ENCODE measurements at regions not wholly inside any gene's neighbourhood (a gene's known extent, or its start where the extent isn't known, plus 50 kb on each side); places are given as distances from the start of the nearest gene placed in this dataset.

DNA sequence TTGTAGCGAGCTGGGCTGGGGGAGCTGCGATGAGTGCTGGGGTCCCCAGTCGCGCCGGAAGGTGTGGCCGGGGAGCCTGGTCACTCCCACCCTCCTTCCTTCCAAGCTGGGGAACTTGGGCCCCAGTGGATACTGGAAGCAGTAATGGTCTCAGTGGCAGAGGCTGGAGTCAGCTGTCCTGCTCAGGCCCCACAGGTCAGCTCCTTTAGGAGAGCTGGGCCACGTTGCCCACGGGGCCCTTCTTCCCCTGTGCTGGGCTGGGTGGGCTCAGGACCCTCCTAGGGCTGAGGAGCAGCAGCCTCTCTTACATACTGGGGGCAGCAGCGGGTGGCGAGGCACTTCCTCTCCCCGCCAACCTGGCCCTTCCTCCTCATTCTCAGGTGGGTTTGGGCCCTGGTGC is 200.6 kb upstream of the MKI67 start:
- in situ Hi-C loops (cut with HindIII; ENCODE audit: low pct_ligation_motif_present, low pct_unique_long_range_greater_than_20kb, low sequenced_read_pairs), result no loop called here
- no peak for DNase-seq

DNA sequence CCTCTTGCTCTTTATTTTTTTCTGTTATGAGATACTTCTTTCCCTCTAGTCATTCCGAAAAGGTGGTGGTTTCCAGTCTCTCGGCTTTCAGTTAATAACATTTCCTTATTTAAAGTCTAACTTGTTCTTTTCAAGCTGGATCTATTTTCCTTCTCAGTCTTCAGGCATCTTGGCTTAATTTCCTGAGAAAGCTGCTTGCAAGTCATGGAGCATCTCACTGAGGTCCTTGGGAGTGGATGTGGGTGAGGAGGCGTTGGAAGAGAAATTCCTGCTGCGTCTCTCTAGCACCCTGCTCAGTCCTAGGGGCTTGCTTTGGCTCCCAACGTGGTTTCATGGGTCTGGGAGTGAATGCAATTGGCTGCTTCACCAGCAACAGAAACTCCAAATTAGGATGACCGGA is 210.2 kb upstream of the MKI67 start:
- no peak for DNase-seq
- in situ Hi-C loops (cut with HindIII; ENCODE audit: low pct_ligation_motif_present, low pct_unique_long_range_greater_than_20kb, low sequenced_read_pairs), result no loop called here

GRCh38 chr10:128337860-128338378 is 211.7 kb upstream of the MKI67 start:
- DNase-seq, result no peak
- in situ Hi-C loops (cut with HindIII; ENCODE audit: low pct_ligation_motif_present, low pct_unique_long_range_greater_than_20kb, low sequenced_read_pairs), result no loop called here

GRCh38 chr10:128338951-128339350 is 212.7 kb upstream of the MKI67 start:
- in situ Hi-C loops (cut with HindIII; ENCODE audit: low pct_ligation_motif_present, low pct_unique_long_range_greater_than_20kb, low sequenced_read_pairs), result no loop called here
- DNase-seq, result no peak

GRCh38 chr10:128339753-128340152 is 213.5 kb upstream of the MKI67 start:
- in situ Hi-C loops (cut with HindIII; ENCODE audit: low pct_ligation_motif_present, low pct_unique_long_range_greater_than_20kb, low sequenced_read_pairs), result no loop called here
- no peak for DNase-seq

- in situ Hi-C loops (cut with HindIII; ENCODE audit: low pct_ligation_motif_present, low pct_unique_long_range_greater_than_20kb, low sequenced_read_pairs), result no loop called here
- DNase-seq, result no peak
Measured at GRCh38 chr10:128345353-128345752, 219.1 kb upstream of the MKI67 start.

- no peak for DNase-seq
- in situ Hi-C loops (cut with HindIII; ENCODE audit: low pct_ligation_motif_present, low pct_unique_long_range_greater_than_20kb, low sequenced_read_pairs), result no loop called here
Measured at GRCh38 chr10:128360783-128361182, 234.6 kb upstream of the MKI67 start.

DNA sequence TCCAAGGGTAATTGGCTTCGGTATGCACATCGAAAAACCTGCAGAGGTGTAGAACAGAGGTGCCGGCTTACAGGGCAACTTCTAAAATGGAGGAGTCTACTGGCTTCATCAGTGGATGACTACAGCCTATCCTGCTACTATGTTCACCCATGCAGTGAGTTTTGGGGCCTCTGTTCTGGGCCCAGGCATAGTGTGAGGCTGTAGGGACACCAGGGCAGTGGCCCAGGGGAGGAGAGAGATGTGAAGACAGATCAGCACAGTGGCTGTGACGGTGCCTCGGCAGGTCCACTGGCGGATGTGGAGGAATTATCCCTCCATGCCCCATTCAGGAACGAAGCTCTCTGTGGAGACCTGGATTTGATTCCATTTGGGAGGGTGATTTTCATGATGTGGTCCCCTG is 235.3 kb upstream of the MKI67 start:
- DNase-seq, result no peak

DNA sequence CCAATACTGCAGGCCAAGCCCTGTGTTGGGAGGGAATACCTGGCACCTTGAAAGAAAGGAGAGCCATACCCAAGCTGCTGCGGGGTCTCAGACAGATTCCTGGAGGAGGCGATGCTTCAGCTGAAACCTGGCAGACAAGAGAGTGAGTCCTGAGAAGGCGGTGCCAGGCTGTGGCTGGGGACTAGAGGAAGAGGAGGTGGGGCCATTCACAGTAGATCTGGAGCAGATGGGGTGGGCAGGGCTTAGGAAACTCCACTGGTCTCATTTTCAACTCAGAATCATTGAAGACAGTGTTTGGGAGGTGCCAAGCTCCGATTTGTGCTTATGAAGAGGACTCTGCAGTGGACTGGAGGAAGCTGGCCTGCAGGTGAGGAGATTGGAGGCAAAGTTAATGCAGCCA is 236.3 kb upstream of the MKI67 start:
- DNase-seq, result no peak
- in situ Hi-C loops (cut with HindIII; ENCODE audit: low pct_ligation_motif_present, low pct_unique_long_range_greater_than_20kb, low sequenced_read_pairs), result no loop called here

More for the DNA sequence above, 235.3 kb upstream of the MKI67 start:
- in situ Hi-C loops (cut with HindIII; ENCODE audit: low pct_ligation_motif_present, low pct_unique_long_range_greater_than_20kb, low sequenced_read_pairs), result no loop called here

- in situ Hi-C loops (cut with HindIII; ENCODE audit: low pct_ligation_motif_present, low pct_unique_long_range_greater_than_20kb, low sequenced_read_pairs), result no loop called here
Measured at GRCh38 chr10:128364631-128365030, 238.4 kb upstream of the MKI67 start.

GRCh38 chr10:128365156-128365725 is 239.0 kb upstream of the MKI67 start:
- in situ Hi-C loops (cut with HindIII; ENCODE audit: low pct_ligation_motif_present, low pct_unique_long_range_greater_than_20kb, low sequenced_read_pairs), result no loop called here
- DNase-seq, result no peak

More at GRCh38 chr10:128364631-128365030, 238.4 kb upstream of the MKI67 start:
- DNase-seq, result no peak

- no peak for DNase-seq
- in situ Hi-C loops (cut with HindIII; ENCODE audit: low pct_ligation_motif_present, low pct_unique_long_range_greater_than_20kb, low sequenced_read_pairs), result no loop called here
Measured at GRCh38 chr10:128367807-128368206, 241.6 kb upstream of the MKI67 start.

DNA sequence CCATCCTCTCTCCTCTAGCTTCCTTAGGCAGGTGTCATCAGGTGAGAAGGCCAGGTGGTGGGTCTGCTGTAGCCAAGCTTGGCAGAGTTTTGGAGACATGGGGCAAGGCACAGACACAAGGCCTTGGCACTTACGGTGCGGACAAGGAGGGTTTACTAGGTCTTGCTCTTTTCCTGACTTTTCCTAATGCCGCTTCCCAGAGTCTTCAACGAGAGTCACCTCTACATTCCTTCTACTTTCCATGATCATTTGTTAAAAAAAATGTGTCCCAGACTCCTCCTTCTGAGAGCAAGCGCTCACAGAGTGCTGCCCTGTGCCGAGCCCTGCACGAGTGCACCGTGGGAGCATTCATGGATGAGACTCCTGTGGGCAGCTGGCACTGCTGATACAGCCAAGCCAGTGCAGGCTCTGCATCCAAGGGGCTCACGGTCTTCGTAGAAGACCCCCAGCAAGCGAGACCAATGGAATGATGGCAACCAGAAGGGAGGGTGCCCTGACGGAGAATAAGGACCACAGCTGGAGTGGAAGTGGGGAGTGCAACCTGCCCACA is 243.0 kb upstream of the MKI67 start:
- in situ Hi-C loops (cut with HindIII; ENCODE audit: low pct_ligation_motif_present, low pct_unique_long_range_greater_than_20kb, low sequenced_read_pairs), result no loop called here
- no peak for DNase-seq

GRCh38 chr10:128373071-128373749 is 247.0 kb upstream of the MKI67 start:
- in situ Hi-C loops (cut with HindIII; ENCODE audit: low pct_ligation_motif_present, low pct_unique_long_range_greater_than_20kb, low sequenced_read_pairs), result no loop called here

DNA sequence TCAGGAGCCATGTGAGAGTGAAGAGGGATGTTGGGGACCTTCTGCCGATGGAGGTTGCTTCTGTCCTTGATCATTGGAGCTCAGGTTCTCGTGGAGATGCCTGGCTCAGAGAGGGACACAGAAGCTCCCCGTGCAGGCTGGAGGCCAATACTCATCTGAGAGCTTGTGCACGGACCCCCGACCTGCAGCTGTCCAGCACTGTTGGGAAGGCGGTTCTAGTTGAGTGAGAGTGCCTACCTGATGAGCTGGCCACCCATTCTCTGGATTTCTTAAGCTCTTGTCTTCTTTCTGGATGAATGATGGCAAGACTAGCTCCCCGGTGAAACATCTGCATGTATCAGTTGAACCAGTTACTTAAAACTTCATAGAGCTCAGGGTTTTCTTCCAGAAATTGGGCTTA is 247.6 kb upstream of the MKI67 start:
- in situ Hi-C loops (cut with HindIII; ENCODE audit: low pct_ligation_motif_present, low pct_unique_long_range_greater_than_20kb, low sequenced_read_pairs), result no loop called here
- DNase-seq, result no peak

More at GRCh38 chr10:128373071-128373749, 247.0 kb upstream of the MKI67 start:
- DNase-seq, result no peak

GRCh38 chr10:128375171-128375570 is 248.9 kb upstream of the MKI67 start:
- in situ Hi-C loops (cut with HindIII; ENCODE audit: low pct_ligation_motif_present, low pct_unique_long_range_greater_than_20kb, low sequenced_read_pairs), result no loop called here
- no peak for DNase-seq

DNA sequence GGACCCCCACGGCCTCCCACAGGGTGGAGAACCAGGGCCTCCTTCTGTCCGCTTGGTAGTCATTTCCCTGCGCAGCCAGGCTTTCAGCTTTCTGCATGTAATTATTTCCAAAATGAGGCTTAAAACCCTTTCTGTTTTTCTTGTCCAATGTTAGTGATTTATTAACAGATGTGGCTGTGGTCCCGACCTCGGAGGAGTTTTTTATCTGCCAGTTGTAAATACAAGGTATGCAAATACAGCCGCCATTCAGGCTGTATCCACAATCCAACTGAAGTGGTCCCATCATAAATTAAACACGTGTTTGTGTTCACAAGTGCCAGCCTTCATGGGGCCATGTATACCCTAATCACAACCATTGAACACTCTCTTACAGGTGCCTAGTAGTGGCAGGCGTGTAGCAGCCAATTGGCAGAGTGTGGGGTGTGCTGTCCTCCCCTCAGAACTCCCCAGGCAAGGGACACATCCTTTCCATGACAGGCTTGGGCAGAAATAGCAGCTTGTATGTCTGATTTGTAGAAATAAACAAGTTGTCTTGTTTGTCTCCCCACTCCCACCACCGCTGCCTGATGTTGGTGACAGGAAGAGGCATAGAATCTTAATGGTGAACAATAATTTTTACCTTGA is 251.3 kb upstream of the MKI67 start:
- in situ Hi-C loops (cut with HindIII; ENCODE audit: low pct_ligation_motif_present, low pct_unique_long_range_greater_than_20kb, low sequenced_read_pairs), result no loop called here
- DNase-seq, result no peak

DNA sequence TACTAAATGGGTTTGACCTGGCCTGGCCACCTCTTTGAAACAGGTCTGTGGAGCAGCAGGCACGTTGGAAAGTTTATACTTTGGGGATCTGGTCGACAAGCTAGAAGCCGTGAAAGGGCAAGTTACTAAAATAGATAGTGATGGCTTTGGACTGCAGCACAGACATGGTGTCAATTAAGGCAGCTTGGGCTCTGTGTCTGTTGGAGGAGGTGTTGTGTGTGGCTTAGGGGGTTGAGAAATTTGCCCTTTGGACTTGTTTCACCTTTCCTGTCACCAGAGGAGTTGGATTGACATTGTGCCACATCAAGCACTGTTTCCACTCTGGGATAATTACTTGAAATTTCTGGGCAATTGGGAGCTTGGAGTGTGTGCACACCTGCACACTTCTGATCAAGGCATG is 251.8 kb upstream of the MKI67 start:
- in situ Hi-C loops (cut with HindIII; ENCODE audit: low pct_ligation_motif_present, low pct_unique_long_range_greater_than_20kb, low sequenced_read_pairs), result no loop called here
- no peak for DNase-seq

- in situ Hi-C loops (cut with HindIII; ENCODE audit: low pct_ligation_motif_present, low pct_unique_long_range_greater_than_20kb, low sequenced_read_pairs), result no loop called here
Measured at GRCh38 chr10:128380946-128381345, 254.7 kb upstream of the MKI67 start.

DNA sequence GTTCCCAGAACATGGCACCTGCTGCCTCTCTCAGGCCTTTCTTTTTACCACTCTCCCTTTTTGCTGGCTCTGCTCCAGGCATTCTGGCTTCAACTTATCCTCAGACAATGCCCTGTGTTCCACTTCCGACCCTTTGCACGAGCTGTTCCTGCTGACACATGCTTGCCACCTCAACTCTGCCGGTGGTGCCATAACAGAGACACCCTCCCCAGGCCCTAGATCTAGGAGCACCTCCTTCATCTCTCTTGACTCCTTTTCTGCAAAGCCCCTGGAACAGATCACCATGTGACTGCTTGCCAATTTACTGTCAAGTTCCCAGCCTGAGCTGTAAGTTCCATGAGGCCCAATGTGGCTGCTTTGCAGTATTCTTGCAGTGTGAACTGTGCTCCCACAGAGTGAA is 256.0 kb upstream of the MKI67 start:
- in situ Hi-C loops (cut with HindIII; ENCODE audit: low pct_ligation_motif_present, low pct_unique_long_range_greater_than_20kb, low sequenced_read_pairs), result no loop called here
- no peak for DNase-seq

More at GRCh38 chr10:128380946-128381345, 254.7 kb upstream of the MKI67 start:
- DNase-seq, result no peak
